Astrocyte (in vitro differentiated cells and primary cell): ENCODE measurements at regions not wholly inside any gene's neighbourhood (a gene's known extent, or its start where the extent isn't known, plus 50 kb on each side); places are given as distances from the start of the nearest gene placed in this dataset.

Experiments
- CTCF ChIP-seq: IDR thresholded peaks from 2 replicates; pipeline ENCODE4 v1.5.1; 2011; ENCODE audit warnings: low read depth, mild to moderate bottlenecking, inconsistent platforms, low read length, moderate library complexity; ENCODE audit not compliant: insufficient read depth
- EZH2 ChIP-seq: IDR thresholded peaks from 2 replicates; pipeline ENCODE4 v1.6.1; 2012; ENCODE audit warnings: mild to moderate bottlenecking, low read length, inconsistent platforms; ENCODE audit not compliant: insufficient read depth

DNA sequence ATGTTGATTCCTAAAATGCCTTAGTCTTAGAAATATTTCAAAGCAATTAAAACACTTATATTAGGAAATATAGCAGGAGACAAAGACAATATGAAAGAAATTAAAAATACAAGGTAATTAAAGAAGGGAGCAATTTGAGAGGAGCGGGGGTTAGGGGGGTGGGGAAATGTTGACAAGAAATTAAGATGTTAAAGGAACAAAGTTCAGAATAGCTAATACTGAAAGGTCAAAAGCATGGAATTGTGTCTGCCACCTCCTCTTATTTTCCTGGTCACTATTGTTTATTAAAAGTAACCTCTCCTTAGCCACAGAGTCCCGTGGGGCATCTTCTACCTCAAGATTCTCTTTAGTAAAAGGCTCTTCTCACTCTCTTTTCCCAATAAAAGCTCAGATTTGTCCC lies 244.1 kb downstream of the MREG start:
- TF ChIP-seq CTCF (no peak), EZH2 (no peak)
